HCT116 (cell line): ENCODE measurements at regions not wholly inside any gene's neighbourhood (a gene's known extent, or its start where the extent isn't known, plus 50 kb on each side); places are given as distances from the start of the nearest gene placed in this dataset.

Experiments used
- ATAC-seq: fragments of 200-7000 bp; cut with Tn5 transposase; 2 replicates; pipeline ENCODE4 v1.9.1; 2020; ENCODE audit warnings: mild to moderate bottlenecking, moderate library complexity
- BruUV-seq: library from RNA; stranded (reverse); fragments of 400-500 nt; replicated peaks from 2 replicates; lab custom pipeline; 2021; lab: Mats Ljungman, UMichigan
- CTCF ChIA-PET: fragments of 300-600 bp; sonication (Branson Sonifier 250); formaldehyde crosslinking; loops from one replicate; lab custom pipeline; 2021; ENCODE audit warnings: antibody characterized with exemption; lab: Charles Lee
- POLR2A ChIA-PET: fragments of 300-600, 350-600 bp; sonication (Branson Sonifier 250); formaldehyde crosslinking; loops from one replicate; lab custom pipeline; 2021; ENCODE audit warnings: antibody characterized with exemption; lab: Charles Lee
- RAD21 ChIA-PET, 2 experiments: fragments of 300-600 bp; sonication (Branson Sonifier 250); formaldehyde crosslinking; loops; one replicate each; lab custom pipeline; 2023; ENCODE audit warnings: low total read pairs in 2 of 2; ENCODE audit not compliant: uncharacterized antibody in 2 of 2, unreplicated experiment in 2 of 2, low non-redundant PET in 1 of 2; lab: Charles Lee
- DNase-seq: peaks from one replicate; pipeline ENCODE4 v3.0.0-alpha.2; 2010; ENCODE audit warnings: low read depth, low spot score
- H2AFZ ChIP-seq: fragments of 200-600 bp; shearing (Covaris generic), sonication (generic); 2 replicates; pipeline ENCODE4 v1.6.1; 2017; ENCODE audit warnings: low read depth, mixed run types, mixed read lengths, antibody characterized with exemption, low read length; ENCODE audit not compliant: poor library complexity, severe bottlenecking
- H3K27ac ChIP-seq: 2 replicates; pipeline ENCODE4 v1.5.1; 2012; ENCODE audit warnings: low read depth, low read length
- H3K27me3 ChIP-seq: fragments of 200-600 bp; sonication (generic); 2 replicates; pipeline ENCODE4 v1.6.1; 2016; ENCODE audit warnings: mixed run types, low read length, mixed read lengths; ENCODE audit not compliant: insufficient read depth
- H3K36me3 ChIP-seq, 2 experiments: fragments of 200-500 bp in 1 of 2; fragments of 200-600 bp in 1 of 2; sonication (Bioruptor generic) in 1 of 2; sonication (generic) in 1 of 2; 2 replicates each; pipeline versions ENCODE4 v1.5.1 to v1.6.1; 2014 to 2016; ENCODE audit warnings: low read length in 2 of 2, inconsistent platforms in 1 of 2, mixed read lengths in 1 of 2, mixed run types in 1 of 2; ENCODE audit not compliant: insufficient read depth in 2 of 2, control insufficient read depth in 1 of 2
- H3K4me1 ChIP-seq, 2 experiments: fragments of 200-600 bp in 1 of 2; sonication (generic) in 1 of 2; 2 replicates each; pipeline versions ENCODE4 v1.5.1 to v1.6.1; 2012 to 2017; ENCODE audit warnings: low read length in 2 of 2, inconsistent platforms in 1 of 2, mild to moderate bottlenecking in 1 of 2, mixed read lengths in 1 of 2, mixed run types in 1 of 2, moderate library complexity in 1 of 2; ENCODE audit not compliant: insufficient read depth in 2 of 2, control insufficient read depth in 1 of 2
- H3K4me2 ChIP-seq: fragments of 200-600 bp; sonication (generic); 2 replicates; pipeline ENCODE4 v1.6.1; 2017; ENCODE audit warnings: mixed run types, low read length, mixed read lengths
- H3K4me3 ChIP-seq, 2 experiments: fragments of 200-600 bp in 1 of 2; sonication (generic) in 1 of 2; replicated peaks in 1 of 2; 2 replicates each; pipeline ENCODE4 v1.5.1; 2011 to 2016; ENCODE audit warnings: low read length in 2 of 2, control low read depth in 1 of 2, low read depth in 1 of 2, mild to moderate bottlenecking in 1 of 2, mixed read lengths in 1 of 2, mixed run types in 1 of 2
- H3K79me2 ChIP-seq: fragments of 200-600 bp; sonication (generic); 2 replicates; pipeline ENCODE4 v1.6.1; 2017; ENCODE audit warnings: mild to moderate bottlenecking, mixed run types, low read length, moderate library complexity, mixed read lengths; ENCODE audit not compliant: insufficient read depth
- H3K9ac ChIP-seq: fragments of 200-600 bp; sonication (generic); 2 replicates; pipeline ENCODE4 v1.6.1; 2016; ENCODE audit warnings: low read length, mixed read lengths
- H3K9me2 ChIP-seq: fragments of 200-600 bp; sonication (generic), shearing (Covaris generic); 2 replicates; pipeline ENCODE4 v1.6.1; 2017; ENCODE audit warnings: mixed run types, mild to moderate bottlenecking, moderate library complexity; ENCODE audit not compliant: insufficient read depth
- H3K9me3 ChIP-seq, 2 experiments: fragments of 200-500 bp in 1 of 2; fragments of 200-600 bp in 1 of 2; sonication (Bioruptor generic) in 1 of 2; sonication (generic) in 1 of 2; 2 replicates each; pipeline ENCODE4 v1.6.1; 2014 to 2017; ENCODE audit warnings: low read length in 2 of 2, mixed read lengths in 2 of 2, inconsistent platforms in 1 of 2, low read depth in 1 of 2, mild to moderate bottlenecking in 1 of 2, mixed run types in 1 of 2, moderate library complexity in 1 of 2; ENCODE audit not compliant: control insufficient read depth in 1 of 2, insufficient read depth in 1 of 2
- H4K20me1 ChIP-seq: fragments of 200-600 bp; sonication (generic), shearing (Covaris generic); 2 replicates; pipeline ENCODE4 v1.6.1; 2017; ENCODE audit warnings: mixed run types, mild to moderate bottlenecking, moderate library complexity; ENCODE audit not compliant: insufficient read depth
- ATF3 ChIP-seq: IDR thresholded peaks from 2 replicates; pipeline ENCODE4 v1.6.1; 2012
- CBX3 ChIP-seq: IDR thresholded peaks from 2 replicates; pipeline ENCODE4 v1.6.1; 2012; ENCODE audit warnings: low read depth
- CEBPB ChIP-seq: IDR thresholded peaks from 2 replicates; pipeline ENCODE4 v1.6.1; 2012; ENCODE audit warnings: low read depth
- EGR1 ChIP-seq: IDR thresholded peaks from 2 replicates; pipeline ENCODE4 v1.6.1; 2012; ENCODE audit warnings: low read depth
- ELF1 ChIP-seq: IDR thresholded peaks from 2 replicates; pipeline ENCODE4 v1.6.1; 2012; ENCODE audit warnings: low read depth, borderline replicate concordance
- EZH2 ChIP-seq: fragments of 200-600 bp; sonication (generic); IDR thresholded peaks from 2 replicates; pipeline ENCODE4 v1.6.1; 2017; ENCODE audit warnings: antibody characterized with exemption, mixed run types
- EZH2phosphoT487 ChIP-seq: fragments of 200-600 bp; IDR thresholded peaks from 2 replicates; pipeline ENCODE4 v1.6.1; 2018; ENCODE audit warnings: antibody characterized with exemption, borderline replicate concordance
- FOSL1 ChIP-seq: IDR thresholded peaks from 2 replicates; pipeline ENCODE4 v1.6.1; 2012; ENCODE audit warnings: low read depth
- JUND ChIP-seq: IDR thresholded peaks from 2 replicates; pipeline ENCODE4 v1.6.1; 2012
- POLR2AphosphoS5 ChIP-seq: IDR thresholded peaks from 2 replicates; pipeline ENCODE4 v1.6.1; 2011; ENCODE audit warnings: mild to moderate bottlenecking, low read depth, low read length, moderate library complexity
- RAD21 ChIP-seq: IDR thresholded peaks from 2 replicates; pipeline ENCODE4 v1.6.1; 2012; ENCODE audit warnings: low read depth, mild to moderate bottlenecking
- REST ChIP-seq: IDR thresholded peaks from 2 replicates; pipeline ENCODE4 v1.6.1; 2012; ENCODE audit warnings: low read depth
- SRF ChIP-seq: IDR thresholded peaks from 2 replicates; pipeline ENCODE4 v1.6.1; 2012; ENCODE audit warnings: low read depth
- TCF7L2 ChIP-seq: IDR thresholded peaks from 2 replicates; pipeline ENCODE4 v1.7.0; 2011; ENCODE audit warnings: borderline replicate concordance, inconsistent platforms; ENCODE audit not compliant: insufficient read depth, insufficient read length; ENCODE audit errors: extremely low read depth
- ZNF274 ChIP-seq: fragments of 200-500 bp; sonication (Bioruptor generic); IDR thresholded peaks from 2 replicates; pipeline ENCODE4 v1.6.1; 2014; ENCODE audit warnings: mild to moderate bottlenecking, low read depth, low read length, inconsistent platforms
- intact Hi-C: fragments of 100-400 bp; cut with micrococcal nuclease; formaldehyde crosslinking; loops from 2 replicates; pipeline ENCODE4 v1.10.0; 2022
- TF ChIP-seq, protein P1 (sequence below): IDR thresholded peaks from 2 replicates; pipeline ENCODE4 v1.6.1; 2012
- TF ChIP-seq, protein P2 (sequence below), 3 experiments: fragments of 200-600 bp in 1 of 3; sonication (generic) in 1 of 3; IDR thresholded peaks in 2 of 3; conservative IDR thresholded peaks in 1 of 3; 2 replicates each; pipeline ENCODE4 v1.5.1; 2012 to 2017; ENCODE audit warnings: low read depth in 2 of 3, low read length in 2 of 3, antibody characterized with exemption in 1 of 3, borderline replicate concordance in 1 of 3, control low read depth in 1 of 3, mild to moderate bottlenecking in 1 of 3, mixed read lengths in 1 of 3, mixed run types in 1 of 3, moderate library complexity in 1 of 3; ENCODE audit not compliant: insufficient read depth in 1 of 3
- TF ChIP-seq, protein P3 (sequence below): IDR thresholded peaks from 2 replicates; pipeline ENCODE4 v1.6.1; 2011; ENCODE audit warnings: mild to moderate bottlenecking, low read length, moderate library complexity; ENCODE audit not compliant: insufficient replicate concordance; ENCODE audit errors: extremely low read depth

DNA sequence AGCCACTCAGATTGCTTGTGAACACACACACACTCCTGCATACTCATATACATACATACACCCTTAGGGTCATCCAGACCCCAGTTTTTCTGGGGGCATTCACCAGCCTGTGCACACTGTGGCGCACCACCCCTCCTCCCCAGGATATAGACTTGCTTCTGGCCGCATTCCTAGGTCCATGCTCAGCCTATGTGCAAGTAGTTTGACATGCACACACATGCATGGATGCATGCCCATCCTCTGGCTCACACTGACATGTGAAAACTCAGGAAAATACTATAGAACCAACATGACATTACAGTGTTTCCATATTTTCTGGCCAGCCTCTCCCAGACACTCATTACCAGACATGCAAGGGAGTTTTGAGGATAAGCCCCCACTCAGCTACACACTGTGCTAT lies 79.3 kb upstream of the POLG start:
- DNase-seq (no peak), ATAC-seq (no peak)
- RAD21 ChIA-PET: no interaction called here
- TF ChIP-seq EZH2: no peak
- no peak for TF ChIP-seq ELF1
- TF ChIP-seq ATF3: no peak
- no peak for TF ChIP-seq TCF7L2
- TF ChIP-seq EGR1: no peak
- TF ChIP-seq, protein P1, sequence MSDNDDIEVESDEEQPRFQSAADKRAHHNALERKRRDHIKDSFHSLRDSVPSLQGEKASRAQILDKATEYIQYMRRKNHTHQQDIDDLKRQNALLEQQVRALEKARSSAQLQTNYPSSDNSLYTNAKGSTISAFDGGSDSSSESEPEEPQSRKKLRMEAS: no peak
- TF ChIP-seq EZH2phosphoT487: no peak
- TF ChIP-seq, protein P2, sequence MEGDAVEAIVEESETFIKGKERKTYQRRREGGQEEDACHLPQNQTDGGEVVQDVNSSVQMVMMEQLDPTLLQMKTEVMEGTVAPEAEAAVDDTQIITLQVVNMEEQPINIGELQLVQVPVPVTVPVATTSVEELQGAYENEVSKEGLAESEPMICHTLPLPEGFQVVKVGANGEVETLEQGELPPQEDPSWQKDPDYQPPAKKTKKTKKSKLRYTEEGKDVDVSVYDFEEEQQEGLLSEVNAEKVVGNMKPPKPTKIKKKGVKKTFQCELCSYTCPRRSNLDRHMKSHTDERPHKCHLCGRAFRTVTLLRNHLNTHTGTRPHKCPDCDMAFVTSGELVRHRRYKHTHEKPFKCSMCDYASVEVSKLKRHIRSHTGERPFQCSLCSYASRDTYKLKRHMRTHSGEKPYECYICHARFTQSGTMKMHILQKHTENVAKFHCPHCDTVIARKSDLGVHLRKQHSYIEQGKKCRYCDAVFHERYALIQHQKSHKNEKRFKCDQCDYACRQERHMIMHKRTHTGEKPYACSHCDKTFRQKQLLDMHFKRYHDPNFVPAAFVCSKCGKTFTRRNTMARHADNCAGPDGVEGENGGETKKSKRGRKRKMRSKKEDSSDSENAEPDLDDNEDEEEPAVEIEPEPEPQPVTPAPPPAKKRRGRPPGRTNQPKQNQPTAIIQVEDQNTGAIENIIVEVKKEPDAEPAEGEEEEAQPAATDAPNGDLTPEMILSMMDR (IDR thresholded peaks at IDR 0.05 in 2 of 3, conservative IDR thresholded peaks at IDR 0.05 in 1 of 3; ENCODE audit: borderline replicate concordance in 1 of 3, insufficient read depth in 1 of 3, low read depth in 2 of 3, low read length in 2 of 3): no peak
- TF ChIP-seq RAD21: no peak
- TF ChIP-seq SRF: no peak
- no peak for TF ChIP-seq FOSL1
- TF ChIP-seq, protein P3, sequence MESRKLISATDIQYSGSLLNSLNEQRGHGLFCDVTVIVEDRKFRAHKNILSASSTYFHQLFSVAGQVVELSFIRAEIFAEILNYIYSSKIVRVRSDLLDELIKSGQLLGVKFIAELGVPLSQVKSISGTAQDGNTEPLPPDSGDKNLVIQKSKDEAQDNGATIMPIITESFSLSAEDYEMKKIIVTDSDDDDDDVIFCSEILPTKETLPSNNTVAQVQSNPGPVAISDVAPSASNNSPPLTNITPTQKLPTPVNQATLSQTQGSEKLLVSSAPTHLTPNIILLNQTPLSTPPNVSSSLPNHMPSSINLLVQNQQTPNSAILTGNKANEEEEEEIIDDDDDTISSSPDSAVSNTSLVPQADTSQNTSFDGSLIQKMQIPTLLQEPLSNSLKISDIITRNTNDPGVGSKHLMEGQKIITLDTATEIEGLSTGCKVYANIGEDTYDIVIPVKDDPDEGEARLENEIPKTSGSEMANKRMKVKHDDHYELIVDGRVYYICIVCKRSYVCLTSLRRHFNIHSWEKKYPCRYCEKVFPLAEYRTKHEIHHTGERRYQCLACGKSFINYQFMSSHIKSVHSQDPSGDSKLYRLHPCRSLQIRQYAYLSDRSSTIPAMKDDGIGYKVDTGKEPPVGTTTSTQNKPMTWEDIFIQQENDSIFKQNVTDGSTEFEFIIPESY: no peak
- TF ChIP-seq CBX3: no peak
- no peak for TF ChIP-seq ZNF274
- no peak for TF ChIP-seq JUND
- TF ChIP-seq REST: no peak
- no peak for TF ChIP-seq CEBPB
- no peak for TF ChIP-seq POLR2AphosphoS5
- Histone ChIP-seq H4K20me1 (no peaks in the 10 kb centered on the region), H3K79me2 (no peaks in the 10 kb centered on the region), H3K4me3 (no peak overlapping the region), H3K9me2 (no peaks in the 10 kb centered on the region), H3K27ac (no peak overlapping the region), H3K4me2 (no peak overlapping the region), H3K9ac (no peak overlapping the region), H3K36me3 (no peaks in the 10 kb centered on the region), H3K4me1 (peaks cover 0 to 9% of the 10 kb centered on the region in 2 experiments; a peak in 2 of 4 replicates), H3K27me3 (no peaks in the 10 kb centered on the region; the same call in 1 of the 2 replicates), H3K9me3 (no peaks in the 10 kb centered on the region), H2AFZ (no peak overlapping the region)
- no TSS peak for BruUV-seq
- POLR2A ChIA-PET: no interaction called here
- intact Hi-C loops: no loop called here
- CTCF ChIA-PET: no interaction called here
